Activated T-helper 2 cell treated with anti-CD3 and anti-CD28 coated beads, Interferon-gamma antibody, Interleukin-2, Interleukin-4, amounts not matched to agents 10 μg/mL and 5 μg/mL and 100 μg/mL, durations not matched to agents 14 hours and 24 hours and 36 hours (primary cell): ENCODE measurements at regions not wholly inside any gene's neighbourhood (a gene's known extent, or its start where the extent isn't known, plus 50 kb on each side); places are given as distances from the start of the nearest gene placed in this dataset.

Experiments used
- DNase-seq: peaks from one replicate; pipeline ENCODE4 v3.0.0; 2021; ENCODE audit warnings: low spot score
- H3K27ac Mint-ChIP-seq: one replicate; pipeline ENCODE4 v1.8.0; 2021; ENCODE audit warnings: mixed read lengths
- H3K27me3 Mint-ChIP-seq: one replicate; pipeline ENCODE4 v1.8.0; 2021; ENCODE audit warnings: low read depth, mixed read lengths
- H3K36me3 Mint-ChIP-seq: one replicate; pipeline ENCODE4 v1.8.0; 2021; ENCODE audit warnings: low read depth, mixed read lengths
- H3K4me1 Mint-ChIP-seq: one replicate; pipeline ENCODE4 v1.8.0; 2021; ENCODE audit warnings: low read depth, mixed read lengths
- H3K4me3 Mint-ChIP-seq: one replicate; pipeline ENCODE4 v1.8.0; 2021; ENCODE audit warnings: low read depth, mild to moderate bottlenecking, moderate library complexity, mixed read lengths
- H3K9me3 Mint-ChIP-seq: one replicate; pipeline ENCODE4 v1.8.0; 2021; ENCODE audit warnings: mixed read lengths
- intact Hi-C: fragments of 100-400 bp; cut with micrococcal nuclease; formaldehyde crosslinking; loops from one replicate; pipeline ENCODE4 v1.15.1; 2023

DNA sequence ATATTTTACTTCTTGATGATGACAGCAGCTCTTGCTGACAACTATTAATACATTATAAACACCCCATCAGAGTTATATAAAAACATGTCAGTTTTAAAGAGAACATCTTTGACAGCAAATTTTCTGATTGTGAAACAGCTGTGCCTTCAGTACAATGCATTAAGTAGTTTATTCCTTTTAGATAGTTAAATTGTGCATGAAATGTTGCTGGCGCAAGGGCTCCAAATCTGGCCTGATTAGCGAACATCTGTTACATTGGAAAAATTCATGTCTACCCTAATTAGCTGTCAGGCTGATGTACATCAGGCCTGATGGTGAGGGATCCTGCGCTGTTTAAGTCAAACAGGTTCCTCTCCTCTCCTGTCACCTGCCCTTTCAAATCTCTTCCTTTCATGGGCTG is 171.9 kb upstream of the SP8 start:
- intact Hi-C loops: no loop called here
- no peaks in the 10 kb centered on the region for H3K27me3 Mint-ChIP-seq
- no peak for DNase-seq

DNA sequence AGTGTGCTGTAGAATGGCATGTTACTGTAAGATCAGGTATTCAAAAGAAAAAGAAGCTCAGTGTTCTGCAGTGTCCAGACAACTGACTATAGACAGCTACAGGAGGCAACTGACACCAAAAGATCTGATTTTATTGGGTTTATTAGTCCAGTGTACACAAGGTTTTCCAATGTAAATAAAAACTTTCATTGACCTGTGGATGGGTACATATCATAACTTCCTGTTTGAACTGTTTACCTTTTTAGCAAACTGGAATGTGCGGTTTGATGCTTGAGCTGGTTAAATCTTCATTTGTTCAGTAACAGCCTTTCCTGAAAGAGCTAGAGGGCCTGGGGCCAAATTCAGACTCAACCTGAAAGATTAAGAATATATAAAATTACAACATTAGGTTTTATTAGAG is 172.6 kb upstream of the SP8 start:
- intact Hi-C loops: no loop called here
- no peaks in the 10 kb centered on the region for H3K4me1 Mint-ChIP-seq
- H3K9me3 Mint-ChIP-seq: no peaks in the 10 kb centered on the region
- H3K27ac Mint-ChIP-seq: no peak overlapping the region
- DNase-seq: no peak
- H3K36me3 Mint-ChIP-seq: no peaks in the 10 kb centered on the region
- no peaks in the 10 kb centered on the region for H3K27me3 Mint-ChIP-seq
- no peak overlapping the region for H3K4me3 Mint-ChIP-seq

More for the DNA sequence above, 171.9 kb upstream of the SP8 start:
- no peak overlapping the region for H3K4me3 Mint-ChIP-seq
- no peaks in the 10 kb centered on the region for H3K36me3 Mint-ChIP-seq
- no peak overlapping the region for H3K27ac Mint-ChIP-seq
- no peaks in the 10 kb centered on the region for H3K9me3 Mint-ChIP-seq
- H3K4me1 Mint-ChIP-seq: no peaks in the 10 kb centered on the region

DNA sequence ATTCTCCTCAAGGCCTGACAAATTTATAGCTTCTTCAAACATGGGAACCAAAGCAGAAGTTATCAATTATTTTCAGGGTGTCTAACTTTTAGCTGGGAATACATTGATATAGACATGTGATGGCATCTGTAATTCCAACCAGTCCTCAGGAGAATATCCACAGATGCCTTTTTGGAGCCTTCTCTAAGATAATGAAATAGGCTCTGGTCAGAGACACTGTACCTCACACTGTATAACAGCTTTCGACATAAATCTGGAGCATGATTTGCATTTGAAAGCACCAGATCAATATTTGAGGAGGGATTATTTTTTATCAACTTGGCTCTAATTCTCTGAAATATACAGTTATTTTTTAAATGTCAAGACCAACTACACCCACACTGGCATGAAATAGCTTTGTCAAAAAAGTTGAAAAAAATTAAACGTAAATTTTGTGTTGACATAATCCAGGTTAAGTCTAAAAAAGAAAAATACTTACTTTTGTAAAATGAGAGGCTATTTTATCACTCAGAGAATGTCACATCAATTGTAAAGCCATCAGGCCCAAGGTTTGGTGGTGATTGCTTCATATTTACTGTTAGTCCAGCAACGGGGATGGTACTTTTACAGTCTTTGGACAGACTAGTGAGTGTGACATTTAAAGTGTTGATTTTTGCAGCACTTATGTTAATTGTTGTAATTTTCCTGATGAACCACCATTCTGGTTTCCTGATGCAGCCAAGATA is 177.0 kb upstream of the SP8 start:
- Mint-ChIP-seq H3K36me3 (no peaks in the 10 kb centered on the region), H3K4me1 (no peaks in the 10 kb centered on the region), H3K27ac (no peak overlapping the region)

DNA sequence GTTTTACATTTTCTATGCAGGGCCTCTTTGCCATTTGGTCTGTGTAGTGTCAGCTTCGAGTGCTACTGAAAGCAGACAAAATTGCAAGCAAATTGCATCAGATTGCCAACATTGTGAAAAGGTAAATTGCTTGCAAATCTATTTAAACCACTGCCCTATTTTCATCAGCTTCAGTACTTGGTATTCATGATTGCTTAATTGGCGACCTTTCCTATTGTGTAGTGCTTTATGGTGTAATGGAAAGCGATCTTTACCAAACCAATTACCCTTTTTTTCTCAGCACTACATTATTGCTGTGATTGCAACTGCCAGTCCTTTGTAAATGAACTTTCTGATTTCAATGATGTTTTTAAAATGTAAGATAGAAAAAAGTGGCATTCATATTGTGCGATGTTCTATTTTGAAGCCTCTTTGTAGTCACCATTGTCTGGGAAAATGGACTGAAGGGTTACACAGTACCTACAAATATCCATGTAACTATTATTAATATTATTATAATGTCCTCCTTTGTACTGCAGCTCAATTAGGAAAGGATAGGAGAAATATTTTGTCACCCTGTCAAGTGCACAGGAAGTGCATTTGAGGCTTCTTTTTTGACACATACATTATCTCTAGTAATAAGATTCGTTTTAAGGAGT is 177.7 kb upstream of the SP8 start:
- Mint-ChIP-seq H3K36me3 (no peaks in the 10 kb centered on the region), H3K27me3 (no peaks in the 10 kb centered on the region), H3K27ac (no peak overlapping the region), H3K4me1 (no peaks in the 10 kb centered on the region), H3K9me3 (no peaks in the 10 kb centered on the region), H3K4me3 (no peak overlapping the region)
- DNase-seq: no peak
- intact Hi-C loops: no loop called here

More for the DNA sequence above, 177.0 kb upstream of the SP8 start:
- intact Hi-C loops: no loop called here
- DNase-seq: no peak
- Mint-ChIP-seq H3K27me3 (no peaks in the 10 kb centered on the region), H3K4me3 (no peak overlapping the region), H3K9me3 (no peaks in the 10 kb centered on the region)

DNA sequence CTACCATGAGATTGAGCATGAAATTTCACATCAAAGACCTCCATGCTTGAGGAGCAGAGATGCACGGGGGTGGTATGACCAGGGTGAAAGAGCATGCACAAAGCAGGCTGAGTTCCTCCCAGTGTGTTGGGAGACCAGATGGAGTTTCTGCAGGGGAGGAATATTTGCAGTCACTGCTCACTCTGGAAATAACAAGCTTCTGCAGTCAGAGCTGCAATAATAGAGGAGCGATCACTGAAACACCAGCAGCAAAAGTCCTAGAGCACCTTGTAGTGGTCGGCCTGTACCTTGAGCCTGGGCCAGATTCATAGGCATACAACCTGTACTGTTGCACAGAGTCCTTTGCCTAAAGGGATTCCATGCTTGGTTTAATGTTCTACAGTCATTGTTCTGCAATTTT is 184.5 kb upstream of the SP8 start:
- no peak for DNase-seq
- H3K9me3 Mint-ChIP-seq: no peaks in the 10 kb centered on the region
- H3K4me1 Mint-ChIP-seq: no peaks in the 10 kb centered on the region
- no peak overlapping the region for H3K4me3 Mint-ChIP-seq
- no peak overlapping the region for H3K27ac Mint-ChIP-seq
- no peaks in the 10 kb centered on the region for H3K27me3 Mint-ChIP-seq
- intact Hi-C loops: no loop called here
- H3K36me3 Mint-ChIP-seq: no peaks in the 10 kb centered on the region

DNA sequence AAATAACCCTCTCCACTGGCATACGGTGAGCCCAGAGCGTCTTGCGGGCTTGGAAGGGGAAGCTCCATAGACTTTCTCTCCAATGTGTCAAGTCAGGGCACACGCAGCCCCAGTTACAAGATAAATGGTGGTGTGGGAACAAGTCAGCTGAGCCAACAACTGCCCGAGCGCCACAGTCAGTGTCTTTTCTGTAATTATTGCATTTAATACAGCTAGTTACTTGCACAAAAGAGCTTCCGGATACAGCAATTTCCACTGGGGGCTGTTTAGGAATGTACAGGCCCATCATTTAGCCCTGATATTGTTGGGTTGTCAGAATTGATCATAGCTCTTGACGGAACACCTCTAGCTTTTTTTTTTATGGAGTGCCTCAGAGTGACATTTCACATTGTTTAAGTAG is 193.5 kb upstream of the SP8 start:
- Mint-ChIP-seq H3K36me3 (no peaks in the 10 kb centered on the region), H3K27ac (no peak overlapping the region), H3K4me3 (no peak overlapping the region), H3K9me3 (no peaks in the 10 kb centered on the region), H3K4me1 (no peaks in the 10 kb centered on the region), H3K27me3 (no peaks in the 10 kb centered on the region)
- DNase-seq: no peak
- intact Hi-C loops: no loop called here

DNA sequence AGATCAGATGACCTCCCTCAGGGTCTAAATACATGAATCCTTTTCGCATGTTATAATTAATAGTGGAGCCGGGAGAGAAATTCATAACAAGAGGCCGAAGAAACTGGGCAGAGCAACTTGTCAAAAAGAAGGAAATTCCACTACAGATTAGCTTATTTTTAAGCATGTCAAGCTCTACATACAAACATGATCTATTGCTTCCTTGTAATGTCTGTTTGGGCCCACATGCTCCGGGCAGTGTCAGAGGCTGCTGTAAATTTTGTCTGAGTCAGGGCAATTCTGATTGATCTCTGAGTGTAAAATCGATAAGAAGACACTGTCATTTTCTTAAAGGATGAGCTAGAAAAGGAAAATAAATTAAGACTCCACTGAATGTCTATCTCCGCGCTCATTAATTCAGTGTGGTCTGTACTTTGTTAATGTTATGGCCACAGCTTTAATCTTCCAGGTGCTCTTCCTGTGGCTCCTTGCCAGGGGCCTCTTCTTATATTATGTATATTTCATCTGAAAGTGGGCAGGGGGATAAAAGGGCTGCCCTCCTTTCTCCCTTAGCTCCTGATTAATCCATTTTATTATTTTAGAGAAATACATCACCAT is 194.1 kb upstream of the SP8 start:
- Mint-ChIP-seq H3K4me3 (no peak overlapping the region), H3K4me1 (no peaks in the 10 kb centered on the region), H3K36me3 (no peaks in the 10 kb centered on the region), H3K9me3 (no peaks in the 10 kb centered on the region), H3K27ac (no peak overlapping the region), H3K27me3 (no peaks in the 10 kb centered on the region)
- intact Hi-C loops: no loop called here
- no peak for DNase-seq

DNA sequence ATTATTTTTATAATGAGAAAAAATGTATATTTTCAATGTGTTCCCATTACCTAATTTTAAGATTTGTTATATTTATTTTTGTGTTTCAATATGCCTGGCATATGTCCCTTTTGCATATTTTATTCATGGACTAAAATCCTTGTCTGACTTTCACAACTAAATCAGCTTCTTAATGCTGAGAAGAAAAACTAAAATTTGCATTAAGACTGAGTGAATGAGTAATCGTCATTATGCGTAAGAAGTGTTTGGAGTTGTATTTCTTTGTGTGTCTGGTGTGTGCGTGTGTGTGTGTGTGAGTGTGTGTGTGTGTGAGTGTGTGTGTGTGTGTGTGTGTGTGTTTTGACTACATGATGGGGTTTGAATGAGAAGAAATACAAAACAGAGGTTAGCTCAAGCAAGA is 201.7 kb upstream of the SP8 start:
- Mint-ChIP-seq H3K27ac (no peak overlapping the region), H3K4me3 (no peak overlapping the region), H3K27me3 (no peaks in the 10 kb centered on the region), H3K4me1 (no peaks in the 10 kb centered on the region), H3K9me3 (no peaks in the 10 kb centered on the region), H3K36me3 (no peaks in the 10 kb centered on the region)
- DNase-seq: no peak
- intact Hi-C loops: no loop called here

DNA sequence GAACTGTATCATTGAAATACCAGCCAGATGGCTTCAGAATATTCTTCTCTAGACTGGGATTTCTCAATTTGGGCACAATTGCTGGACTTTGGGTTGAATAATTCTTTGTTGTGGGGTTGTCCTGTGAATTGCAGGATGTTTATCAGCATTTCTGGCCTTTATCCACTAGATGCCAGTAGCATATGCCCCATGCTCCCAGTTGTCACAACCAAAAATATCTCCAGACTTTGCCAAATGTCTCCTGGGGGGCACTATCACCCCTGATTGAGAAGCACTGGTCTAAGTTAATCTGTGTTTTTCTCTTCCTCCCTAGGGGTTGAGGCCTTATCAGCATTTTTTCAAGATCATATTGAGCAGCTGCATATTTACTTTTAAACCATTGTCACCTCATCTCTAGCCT is 204.9 kb upstream of the SP8 start:
- Mint-ChIP-seq H3K4me3 (no peak overlapping the region), H3K27me3 (no peaks in the 10 kb centered on the region), H3K9me3 (no peaks in the 10 kb centered on the region), H3K27ac (no peak overlapping the region), H3K4me1 (no peaks in the 10 kb centered on the region), H3K36me3 (no peaks in the 10 kb centered on the region)
- no peak for DNase-seq
- intact Hi-C loops: no loop called here

DNA sequence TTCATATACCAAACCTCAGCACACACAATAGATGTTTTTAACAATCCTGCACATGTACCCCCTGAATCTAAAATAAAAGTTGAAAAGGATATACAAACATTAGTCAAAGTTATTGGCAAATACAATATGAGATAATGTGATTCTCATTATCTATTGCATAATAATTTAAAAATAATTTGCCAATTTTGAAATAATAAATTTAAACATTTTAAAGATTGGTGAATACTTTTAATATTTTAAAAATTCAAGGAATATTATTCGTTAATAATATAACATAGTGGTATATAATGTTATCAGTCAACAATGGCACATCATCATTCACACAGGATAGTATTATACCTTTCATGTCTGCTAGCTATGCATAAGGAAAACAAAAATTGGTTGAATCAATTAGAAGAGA is 207.0 kb upstream of the SP8 start:
- no peak overlapping the region for H3K27ac Mint-ChIP-seq
- no peaks in the 10 kb centered on the region for H3K36me3 Mint-ChIP-seq
- H3K27me3 Mint-ChIP-seq: no peaks in the 10 kb centered on the region
- intact Hi-C loops: no loop called here
- DNase-seq: no peak
- H3K9me3 Mint-ChIP-seq: no peaks in the 10 kb centered on the region
- no peak overlapping the region for H3K4me3 Mint-ChIP-seq
- H3K4me1 Mint-ChIP-seq: no peaks in the 10 kb centered on the region

DNA sequence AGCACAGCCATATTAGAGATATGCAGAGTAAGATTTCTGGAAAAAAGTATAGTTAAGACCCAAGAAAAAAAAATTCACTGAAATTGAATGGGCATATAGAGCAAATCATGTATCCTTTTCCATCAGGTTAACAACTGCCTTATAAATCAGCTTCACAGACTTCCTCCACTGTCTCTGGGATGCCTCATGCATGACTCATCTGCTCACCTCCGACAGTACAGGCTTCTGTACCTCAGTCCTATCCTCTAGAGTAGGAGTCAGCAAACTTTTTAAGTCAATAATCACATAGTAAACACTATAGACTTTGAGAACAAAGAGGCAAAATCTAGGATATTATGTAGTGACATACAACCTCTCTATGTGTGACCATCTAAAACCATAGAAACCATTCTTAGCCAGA is 211.6 kb upstream of the SP8 start:
- H3K27ac Mint-ChIP-seq: no peak overlapping the region
- no peaks in the 10 kb centered on the region for H3K4me1 Mint-ChIP-seq
- DNase-seq: no peak
- intact Hi-C loops: no loop called here
- H3K27me3 Mint-ChIP-seq: no peaks in the 10 kb centered on the region
- peaks cover 7% of the 10 kb centered on the region for H3K9me3 Mint-ChIP-seq
- no peaks in the 10 kb centered on the region for H3K36me3 Mint-ChIP-seq
- no peak overlapping the region for H3K4me3 Mint-ChIP-seq

DNA sequence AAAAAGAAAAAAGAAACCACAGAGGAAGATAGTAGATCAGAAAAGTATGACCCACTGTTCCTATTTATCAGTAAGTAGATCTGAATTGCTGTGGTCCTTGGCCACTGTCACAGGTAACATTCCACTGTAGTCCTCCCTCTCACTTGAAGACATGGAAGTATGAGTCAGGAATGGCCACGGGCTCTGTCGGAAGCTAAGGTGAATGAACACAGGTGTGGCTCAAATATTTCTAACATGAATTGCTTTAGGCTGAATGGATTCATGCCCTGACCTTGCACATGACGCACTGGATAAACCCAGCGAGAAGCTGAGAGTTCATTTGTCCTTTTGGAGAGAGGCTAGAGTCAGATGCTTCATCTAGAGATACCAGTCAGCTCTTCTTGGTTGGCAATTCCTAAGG is 224.5 kb upstream of the SP8 start:
- Mint-ChIP-seq H3K9me3 (no peaks in the 10 kb centered on the region), H3K36me3 (no peaks in the 10 kb centered on the region), H3K27me3 (no peaks in the 10 kb centered on the region), H3K4me1 (no peaks in the 10 kb centered on the region), H3K4me3 (no peak overlapping the region), H3K27ac (no peak overlapping the region)
- no peak for DNase-seq
- intact Hi-C loops: no loop called here

DNA sequence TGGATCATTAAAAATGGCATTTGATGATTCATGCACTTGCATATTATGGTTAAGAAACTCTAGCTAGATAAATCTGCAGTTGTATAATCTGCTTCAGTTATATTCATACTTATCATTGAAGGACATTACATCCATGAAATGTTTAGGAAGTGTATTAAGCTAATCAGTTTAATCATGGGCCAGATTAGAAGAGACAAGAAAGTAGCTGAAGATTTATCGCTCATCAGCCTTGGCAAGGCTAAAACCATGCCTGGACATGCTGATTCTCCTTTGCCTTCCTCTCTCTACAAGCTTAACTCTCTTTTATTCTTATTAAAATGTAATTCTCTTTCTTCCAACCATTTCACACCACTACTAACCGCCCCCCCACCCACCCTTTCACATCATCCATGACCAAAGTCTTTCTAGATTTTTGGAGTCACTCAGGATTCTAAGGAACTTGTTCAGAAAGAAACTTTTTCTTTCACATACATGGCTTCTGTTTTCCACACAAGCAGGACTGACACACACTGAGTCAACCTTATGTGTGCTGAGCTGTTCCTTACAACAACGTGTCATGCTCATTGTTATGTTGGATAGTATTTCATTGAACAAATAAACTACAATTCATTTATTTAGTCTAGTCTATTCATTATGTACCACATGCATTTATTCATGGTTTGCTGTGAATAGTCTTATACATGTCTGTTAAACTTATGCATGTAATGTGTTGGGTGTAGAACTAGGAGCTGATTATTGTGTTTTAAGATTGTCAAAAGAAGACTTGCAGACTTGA is 227.3 kb upstream of the SP8 start:
- Mint-ChIP-seq H3K27me3 (no peaks in the 10 kb centered on the region), H3K27ac (no peak overlapping the region), H3K4me3 (no peak overlapping the region), H3K9me3 (no peaks in the 10 kb centered on the region), H3K4me1 (no peaks in the 10 kb centered on the region), H3K36me3 (no peaks in the 10 kb centered on the region)
- no peak for DNase-seq
- intact Hi-C loops: no loop called here
